Pancreas (tissue), 10 donors: ENCODE measurements at regions not wholly inside any gene's neighbourhood (a gene's known extent, or its start where the extent isn't known, plus 50 kb on each side); places are given as distances from the start of the nearest gene placed in this dataset.
"Not testable (repeated sequence)": the region's sequence is repeated elsewhere in the genome, so short reads cannot be mapped to it uniquely, and the experiment has no call there.

Experiments used
- ATAC-seq, 4 donors: fragments of 200-7000 bp; cut with Tn5 transposase; one replicate each; pipeline versions ENCODE4 v1.8.0 to v1.9.1; 2020; ENCODE audit warnings: mild to moderate bottlenecking in 4 of 4, moderate library complexity in 4 of 4
- DNase-seq, 6 donors: peaks; one replicate each; pipeline ENCODE4 v3.0.0-alpha.2; 2020
- FAIRE-seq: peaks from 2 replicates; lab custom pipeline; 2012; peaks lifted over from hg19 to GRCh38; lab: Jason Lieb, UNC
- H3K27ac ChIP-seq, 4 donors: fragments of 200-600 bp; sonication (generic); 1 replicate in 3 of 4; 2 replicates in 1 of 4; pipeline versions ENCODE4 v1.5.0 to v1.8.0; 2020
- H3K27me3 ChIP-seq, 4 donors: fragments of 200-600 bp; one replicate each; pipeline ENCODE4 v1.8.0; 2021
- H3K36me3 ChIP-seq, 3 donors: fragments of 200-600 bp; sonication (generic) in 1 of 3; one replicate each; pipeline versions ENCODE4 v1.5.0 to v1.8.0; 2020 to 2021
- H3K4me1 ChIP-seq, 3 donors: fragments of 200-600 bp; one replicate each; pipeline ENCODE4 v1.8.0; 2021
- H3K4me3 ChIP-seq, 4 donors: fragments of 200-600 bp; sonication (generic) in 2 of 4; one replicate each; pipeline versions ENCODE4 v1.5.0 to v1.8.0; 2020 to 2021
- H3K9me3 ChIP-seq, 4 donors: fragments of 200-600 bp; one replicate each; pipeline ENCODE4 v1.8.0; 2021
- CTCF ChIP-seq, 4 donors: fragments of 200-600 bp; sonication (generic) in 3 of 4; IDR thresholded peaks; one replicate each; pipeline versions ENCODE4 v1.5.0 to v1.8.0; 2021; ENCODE audit warnings: antibody characterized with exemption in 4 of 4
- WGBS, 2 donors: extraction: QIAGEN DNeasy Blood & Tissue Kit; methylation state at CpG; one replicate each; pipeline ENCODE4 v1.1.7; 2013; 5-methylcytosine and 5-hydroxymethylcytosine counted together
- intact Hi-C, 3 donors: fragments of 100-400 bp; cut with DNase I; formaldehyde crosslinking; loops; one replicate each; pipeline versions ENCODE4 v1.11.1 to v1.14.2; 2022
- donor health status: healthy with polysubstance abuse.
- donor health status: DM: no; HTN: no; CAD: no; lungs with moderate emphysema.
- donor health status: DM: no; HTN: no; CAD: no.
- donor health status: control.
- donor health status: control.
- donor health status: Bipolar disorder and iron deficiency.
- donor health status: DM: yes; HTN: yes; CAD: no.
- donor health status: DM: no; HTN: no; CAD: no.
- donor health status: DM: no; HTN: no; CAD: no.
- donor health status: DM: yes; HTN: yes; CAD: no.

- DNase-seq (no peak), ATAC-seq (no peak), FAIRE-seq (no peak)
- no peaks in the 10 kb centered on the region for H3K4me1 ChIP-seq
- no peaks in the 10 kb centered on the region for H3K27me3 ChIP-seq
- H3K4me3 ChIP-seq, result no peak overlapping the region
- no peaks in the 10 kb centered on the region for H3K36me3 ChIP-seq
- H3K9me3 ChIP-seq, result no peaks in the 10 kb centered on the region
- intact Hi-C loops, result no loop called here
- TF ChIP-seq CTCF (IDR thresholded peaks at IDR 0.05), result no peak
- WGBS, 2 donors, result 48 to 58% methylated on average over 4 of the region's 4 CpGs
- H3K27ac ChIP-seq, result no peak overlapping the region
Measured at GRCh38 chr1:219324171-219324570, 150.5 kb downstream of the LYPLAL1 start.

- no peaks in the 10 kb centered on the region for H3K27me3 ChIP-seq
- no peaks in the 10 kb centered on the region for H3K9me3 ChIP-seq
- no peak overlapping the region for H3K4me3 ChIP-seq
- 83% methylated on average over 3 of the region's 3 CpGs for WGBS, 2 donors
- intact Hi-C loops, result no loop called here
- H3K4me1 ChIP-seq, result no peaks in the 10 kb centered on the region
- no peaks in the 10 kb centered on the region for H3K36me3 ChIP-seq
- H3K27ac ChIP-seq, result no peak overlapping the region
- TF ChIP-seq CTCF (IDR thresholded peaks at IDR 0.05), result no peak
- FAIRE-seq, result no peak
- ATAC-seq, result no peak
- no peak for DNase-seq
Measured at GRCh38 chr1:219323426-219323825, 149.7 kb downstream of the LYPLAL1 start.

- TF ChIP-seq CTCF (IDR thresholded peaks at IDR 0.05), result no peak
- FAIRE-seq, result no peak
- WGBS, 2 donors, result 95 to 98% methylated on average over 3 of the region's 3 CpGs
- DNase-seq, result no peak
- Histone ChIP-seq H3K36me3 (no peaks in the 10 kb centered on the region), H3K4me1 (no peaks in the 10 kb centered on the region), H3K27ac (no peak overlapping the region), H3K9me3 (no peaks in the 10 kb centered on the region), H3K4me3 (no peak overlapping the region), H3K27me3 (no peaks in the 10 kb centered on the region)
- intact Hi-C loops, result no loop called here
- no peak for ATAC-seq
Measured at GRCh38 chr1:219322766-219323165, 149.1 kb downstream of the LYPLAL1 start.

GRCh38 chr1:219320563-219320962, 146.9 kb downstream of the LYPLAL1 start:
- ATAC-seq, H3K4me3 ChIP-seq, H3K27ac ChIP-seq, intact Hi-C loops, DNase-seq, H3K27me3 ChIP-seq, H3K9me3 ChIP-seq, FAIRE-seq, H3K36me3 ChIP-seq, H3K4me1 ChIP-seq: not testable (repeated sequence)
- 90 to 95% methylated on average over 4 of the region's 5 CpGs for WGBS, 2 donors

- no peak for ATAC-seq
- H3K27me3 ChIP-seq, result no peaks in the 10 kb centered on the region
- no peak for DNase-seq
- no peaks in the 10 kb centered on the region for H3K4me1 ChIP-seq
- H3K36me3 ChIP-seq, result no peaks in the 10 kb centered on the region
- no peak for FAIRE-seq
- H3K27ac ChIP-seq, result no peak overlapping the region
- H3K4me3 ChIP-seq, result no peak overlapping the region
- WGBS, 2 donors, result 84% methylated on average over 4 of the region's 4 CpGs
- no peak for TF ChIP-seq CTCF (IDR thresholded peaks at IDR 0.05)
- H3K9me3 ChIP-seq, result no peaks in the 10 kb centered on the region
- intact Hi-C loops, result no loop called here
Measured at GRCh38 chr1:219318826-219319225, 145.1 kb downstream of the LYPLAL1 start.
